Stimulated activated naive CD4-positive, alpha-beta T cell (primary cell): ENCODE measurements at regions not wholly inside any gene's neighbourhood (a gene's known extent, or its start where the extent isn't known, plus 50 kb on each side); places are given as distances from the start of the nearest gene placed in this dataset.

Experiments
- DNase-seq, 6 experiments: peaks; one replicate each; lab custom pipeline; 2025; lab: John Stamatoyannopoulos, UW

- DNase-seq: no peak
Measured at GRCh38 chr7:52140851-52141250, 824.2 kb upstream of the COBL start.

DNA sequence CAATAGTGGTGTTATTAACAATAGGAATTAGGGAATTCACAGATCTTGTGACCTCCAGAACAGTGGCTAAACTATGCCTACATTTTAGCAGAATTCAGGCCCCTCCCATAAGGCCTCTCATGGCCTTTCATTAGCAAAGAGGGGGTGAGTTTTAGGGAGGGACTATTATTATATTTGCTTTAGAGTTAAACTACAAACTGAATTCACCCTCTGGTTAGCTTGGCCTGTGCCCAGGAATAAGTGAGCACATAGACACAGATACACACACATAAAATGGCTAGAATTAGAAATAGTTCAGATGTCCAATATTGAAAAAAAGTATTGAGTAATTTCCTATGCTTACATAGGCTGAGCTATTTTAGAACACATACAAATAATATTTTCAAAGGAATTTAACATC is 818.8 kb upstream of the COBL start:
- no peak for DNase-seq

DNA sequence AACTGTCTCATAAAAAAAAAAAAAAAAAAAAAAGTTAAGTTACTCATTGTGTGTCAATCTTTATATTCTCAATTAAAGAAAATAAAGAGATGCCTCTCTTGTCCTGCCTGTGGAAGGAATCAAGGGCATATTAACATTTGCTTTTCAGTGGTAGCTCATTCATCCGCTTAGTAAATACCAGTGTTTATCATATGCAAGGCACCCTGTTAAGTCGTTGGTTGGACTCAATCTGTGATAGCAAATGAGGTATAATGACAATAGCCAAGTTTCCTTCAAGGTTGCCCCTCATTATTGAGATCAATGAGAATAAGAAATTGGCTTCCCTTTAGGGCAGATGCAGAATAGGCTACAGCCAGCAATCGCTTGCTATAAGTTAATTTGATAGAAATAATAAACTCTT is 812.7 kb upstream of the COBL start:
- DNase-seq: no peak

DNA sequence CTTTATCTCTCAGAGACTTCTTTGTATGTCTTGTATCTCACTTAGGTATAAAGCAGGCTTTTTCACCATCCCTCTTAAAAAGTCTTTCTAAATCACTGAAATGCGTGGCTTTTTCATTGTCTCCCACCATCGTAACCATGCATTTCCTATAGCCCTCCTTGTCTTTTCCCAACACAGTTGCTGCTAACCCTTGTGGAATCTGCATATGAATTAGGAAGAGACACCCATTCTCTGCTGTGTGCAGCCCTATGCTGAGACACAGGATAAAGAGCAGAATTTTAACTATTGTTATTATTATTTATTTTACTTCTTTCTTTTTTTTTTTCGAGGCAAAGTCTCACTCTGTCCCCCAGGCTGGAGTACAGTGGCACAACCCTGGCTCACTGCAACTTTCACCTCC is 804.3 kb upstream of the COBL start:
- no peak for DNase-seq

DNA sequence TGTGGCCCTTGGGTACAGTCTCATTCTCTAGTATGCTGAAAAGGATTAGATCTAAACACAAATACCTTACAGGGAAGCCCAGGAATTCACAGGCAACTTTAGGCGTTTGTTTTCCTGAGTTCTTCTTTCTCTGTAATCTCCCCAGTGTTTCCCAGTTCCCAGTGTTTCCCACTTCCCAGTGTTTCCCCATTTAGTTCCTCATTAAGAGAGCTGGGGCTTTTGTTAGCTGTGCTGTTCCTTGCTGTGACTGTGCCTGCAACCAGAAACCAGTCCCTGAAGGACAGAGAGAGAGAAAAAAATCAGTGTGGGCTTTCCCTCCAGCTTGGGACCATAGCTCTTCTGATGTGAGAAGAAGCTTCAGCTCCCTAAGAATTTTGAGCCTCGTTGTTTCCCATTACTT is 802.9 kb upstream of the COBL start:
- no peak for DNase-seq

DNA sequence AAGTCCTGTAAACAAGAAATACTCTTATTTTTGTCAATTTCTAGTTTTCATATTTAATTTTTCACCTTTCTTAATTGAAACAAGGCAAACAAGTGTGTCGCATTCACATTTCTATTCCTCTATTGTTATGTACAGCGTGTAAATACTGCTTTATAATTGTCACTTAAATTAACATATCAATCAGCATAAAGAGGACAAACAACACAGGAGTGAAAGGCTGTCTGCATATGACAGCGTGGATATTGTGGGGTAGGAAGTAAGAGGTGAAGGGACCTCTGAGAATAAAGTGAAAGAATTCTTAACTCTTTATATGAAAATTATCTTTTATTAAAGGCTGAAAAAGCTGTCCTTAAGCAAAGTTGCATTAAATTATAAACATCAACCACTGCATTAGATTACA is 797.9 kb upstream of the COBL start:
- DNase-seq: no peak

GRCh38 chr7:52114056-52114455 is 797.4 kb upstream of the COBL start:
- no peak for DNase-seq

DNA sequence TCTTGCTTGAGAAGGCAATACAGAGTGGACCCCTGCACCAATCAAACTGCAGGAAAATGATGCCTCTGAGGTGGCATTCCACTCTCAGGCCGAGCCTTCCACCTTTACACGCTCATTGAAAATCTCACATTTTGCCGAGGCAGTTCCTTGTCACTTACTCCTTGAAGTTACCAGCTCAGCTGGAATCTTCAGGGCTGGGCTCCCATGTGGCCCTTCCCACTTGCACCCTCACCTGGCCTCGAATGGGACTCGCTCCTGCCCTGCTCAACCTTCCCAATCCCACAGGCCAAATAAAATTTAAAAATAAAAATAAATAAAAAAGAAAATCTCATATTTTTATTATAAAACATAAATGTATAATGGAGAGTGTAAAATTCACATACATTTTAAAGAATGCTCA is 790.7 kb upstream of the COBL start:
- DNase-seq: no peak

GRCh38 chr7:52095861-52096260 is 779.3 kb upstream of the COBL start:
- DNase-seq: no peak

- DNase-seq: no peak
Measured at GRCh38 chr7:52091996-52092395, 775.4 kb upstream of the COBL start.

- no peak for DNase-seq
Measured at GRCh38 chr7:52091101-52091500, 774.5 kb upstream of the COBL start.

GRCh38 chr7:52088008-52088901 is 771.6 kb upstream of the COBL start:
- DNase-seq: no peak

DNA sequence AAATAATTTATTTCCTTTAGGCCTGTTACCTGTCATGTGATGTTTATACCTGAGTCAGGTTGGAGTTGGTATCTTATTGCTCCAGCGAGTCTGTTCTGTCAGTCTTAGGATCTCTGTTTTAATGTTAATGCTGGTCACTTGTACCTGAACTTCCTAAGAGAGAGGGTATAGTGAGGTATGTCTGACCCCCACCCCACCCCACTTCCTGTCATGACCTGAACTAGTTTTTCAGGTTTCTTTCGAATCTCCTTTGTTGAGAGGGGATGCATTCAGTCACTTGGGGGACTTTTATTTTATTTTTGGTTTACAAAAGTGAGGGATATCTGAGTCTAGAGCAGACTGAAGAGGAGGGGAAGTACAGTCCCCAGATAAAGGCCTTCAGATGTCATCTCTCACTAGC is 769.0 kb upstream of the COBL start:
- no peak for DNase-seq

DNA sequence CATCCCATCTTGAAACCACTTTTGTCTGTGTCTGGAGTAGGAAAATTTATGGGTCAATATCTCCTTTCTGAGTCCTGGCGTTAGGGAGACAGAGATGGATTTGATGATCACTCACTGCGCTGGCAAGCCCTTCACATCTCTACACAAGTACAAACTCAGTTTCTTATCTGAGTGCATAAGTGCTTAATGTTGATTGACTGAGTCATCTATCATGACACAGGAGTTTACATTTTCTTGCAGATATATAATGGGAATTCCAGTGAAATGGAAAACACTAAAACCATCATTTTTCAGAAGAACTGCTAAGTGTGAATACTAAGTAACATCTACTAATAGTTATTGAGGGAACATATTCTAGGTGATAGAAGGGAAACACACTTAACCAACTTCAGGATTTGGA is 763.9 kb upstream of the COBL start:
- no peak for DNase-seq

- DNase-seq: no peak
Measured at GRCh38 chr7:52079726-52080125, 763.1 kb upstream of the COBL start.

- no peak for DNase-seq
Measured at GRCh38 chr7:52077571-52077970, 761.0 kb upstream of the COBL start.

DNA sequence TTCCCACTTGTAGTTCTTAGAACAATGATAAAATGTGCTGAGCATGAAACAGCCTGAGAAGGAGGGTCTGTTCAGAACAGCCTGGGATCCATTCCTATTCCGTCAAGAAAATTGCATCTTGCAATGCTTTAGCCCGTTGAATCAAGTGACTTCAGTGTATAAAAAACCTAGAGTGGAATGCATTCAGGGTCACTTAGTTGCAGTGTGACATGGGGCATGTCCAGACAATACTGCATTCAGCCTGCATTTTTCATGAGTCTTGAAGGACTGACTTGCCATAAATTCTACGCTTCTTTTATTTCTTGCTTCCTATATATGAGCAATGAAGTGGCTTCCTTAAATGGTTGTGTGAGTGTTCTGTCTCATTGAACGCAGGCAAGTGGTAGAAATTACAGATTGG is 758.3 kb upstream of the COBL start:
- no peak for DNase-seq

GRCh38 chr7:52074071-52074470 is 757.5 kb upstream of the COBL start:
- DNase-seq: no peak

DNA sequence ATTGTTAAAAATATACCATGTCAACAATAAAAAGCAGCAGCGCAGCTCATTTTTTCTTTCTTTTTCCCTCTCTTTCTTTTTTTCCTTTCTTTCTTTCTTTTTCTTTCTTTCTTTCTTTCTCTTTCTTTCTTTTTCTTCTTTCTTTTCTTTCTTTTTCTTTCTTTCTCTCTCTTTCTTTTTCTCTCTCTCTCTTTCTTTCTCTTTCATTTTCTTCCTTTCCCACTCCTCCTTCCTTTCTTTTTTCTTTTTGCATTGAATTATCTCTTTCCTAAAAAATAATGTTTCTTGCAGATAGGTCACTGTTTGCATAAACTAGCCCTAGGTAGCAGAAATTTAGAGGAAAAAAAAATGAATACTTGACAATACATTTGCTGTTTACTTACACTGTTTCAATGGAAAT is 755.1 kb upstream of the COBL start:
- DNase-seq: no peak

GRCh38 chr7:52064493-52064892 is 747.9 kb upstream of the COBL start:
- no peak for DNase-seq

GRCh38 chr7:52061666-52062065 is 745.1 kb upstream of the COBL start:
- no peak for DNase-seq

DNA sequence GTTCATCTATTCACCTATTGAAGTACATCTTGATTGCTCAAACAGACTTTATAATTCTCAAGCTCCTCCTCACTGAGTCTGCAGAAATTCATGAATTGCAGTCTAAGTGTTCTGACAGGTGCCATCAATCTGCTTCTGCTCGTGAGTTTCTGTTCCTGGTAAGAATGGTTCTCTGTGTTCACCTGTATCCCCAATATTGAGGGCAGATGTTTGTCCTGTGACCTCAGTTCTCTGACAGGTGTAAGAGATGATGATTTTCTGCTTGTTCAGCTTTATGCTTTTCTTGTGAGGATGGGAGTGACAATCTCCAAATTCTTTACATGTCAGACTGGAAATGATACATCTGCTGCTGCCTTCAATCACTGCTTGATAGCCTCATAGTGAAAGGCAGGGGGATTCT is 736.9 kb upstream of the COBL start:
- DNase-seq: no peak

GRCh38 chr7:52030722-52031121 is 714.1 kb upstream of the COBL start:
- DNase-seq: no peak

DNA sequence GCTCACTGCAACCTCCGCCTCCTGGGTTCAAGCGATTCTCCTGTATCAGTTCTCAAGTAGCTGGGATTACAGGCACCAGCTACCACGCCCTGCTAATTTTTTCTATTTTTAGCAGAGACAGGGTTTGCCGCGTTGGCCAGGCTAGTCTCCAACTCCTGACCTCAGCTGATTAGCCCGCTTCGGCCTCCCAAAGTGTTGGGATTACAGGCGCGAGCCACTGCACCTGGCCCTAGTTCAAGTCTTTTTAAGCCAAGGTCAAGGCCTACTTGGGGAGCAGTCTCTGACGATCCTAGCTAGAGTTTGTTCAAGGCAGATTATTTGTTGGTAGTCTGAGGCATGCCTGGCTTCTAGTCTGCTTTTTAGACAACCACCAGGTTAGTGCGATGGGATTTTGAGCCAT is 709.5 kb upstream of the COBL start:
- DNase-seq: no peak
